ENCODE measurements at regions not wholly inside any gene's neighbourhood (a gene's known extent, or its start where the extent isn't known, plus 50 kb on each side); places are given as distances from the start of the nearest gene placed in this dataset.

- ATAC-seq = no peak
Measured at GRCh38 chr11:129291546-129291945, 84.1 kb upstream of the BARX2 start.

- ATAC-seq = no peak
Measured at GRCh38 chr11:129290966-129291365, 84.7 kb upstream of the BARX2 start.

GRCh38 chr11:129289350-129290040 lies 86.2 kb upstream of the BARX2 start:
- ATAC-seq = no peak

- ATAC-seq = no peak
Measured at GRCh38 chr11:129287920-129288319, 87.7 kb upstream of the BARX2 start.

- ATAC-seq = no peak
Measured at GRCh38 chr11:129286813-129287212, 88.8 kb upstream of the BARX2 start.

- ATAC-seq = no peak
Measured at GRCh38 chr11:129285402-129285786, 90.3 kb upstream of the BARX2 start.

- no peak for ATAC-seq
Measured at GRCh38 chr11:129283141-129283540, 91.0 kb upstream of the ARHGAP32 start.

GRCh38 chr11:129282634-129283033 lies 90.5 kb upstream of the ARHGAP32 start:
- ATAC-seq = no peak

GRCh38 chr11:129281471-129282415 lies 89.6 kb upstream of the ARHGAP32 start:
- no peak for ATAC-seq

GRCh38 chr11:129280027-129280811 lies 88.1 kb upstream of the ARHGAP32 start:
- peak; percentile 63 to 67 for ATAC-seq

GRCh38 chr11:129279326-129280026 lies 87.4 kb upstream of the ARHGAP32 start:
- peak; percentile 41 to 58 for ATAC-seq

GRCh38 chr11:129278586-129279319 lies 86.6 kb upstream of the ARHGAP32 start:
- ATAC-seq = no peak

- ATAC-seq = no peak
Measured at GRCh38 chr11:129277198-129277843, 85.2 kb upstream of the ARHGAP32 start.

- no peak for ATAC-seq
Measured at GRCh38 chr11:129275828-129276227, 83.7 kb upstream of the ARHGAP32 start.

- ATAC-seq = no peak
Measured at GRCh38 chr11:129273944-129274711, 82.0 kb upstream of the ARHGAP32 start.

- no peak for ATAC-seq
Measured at GRCh38 chr11:129273322-129273721, 81.2 kb upstream of the ARHGAP32 start.

- ATAC-seq = no peak
Measured at GRCh38 chr11:129271030-129271429, 78.9 kb upstream of the ARHGAP32 start.

- ATAC-seq = no peak
Measured at GRCh38 chr11:129270446-129270845, 78.3 kb upstream of the ARHGAP32 start.

GRCh38 chr11:129268371-129268770 lies 76.2 kb upstream of the ARHGAP32 start:
- no peak for ATAC-seq

- no peak for ATAC-seq
Measured at GRCh38 chr11:129267716-129268115, 75.6 kb upstream of the ARHGAP32 start.

All from activated CD4-positive, CD25-positive, alpha-beta regulatory T cell treated with anti-CD3 and anti-CD28 coated beads, Interleukin-2, amount 50 U/mL, for 24 hours (primary cell).